Neural progenitor cell (in vitro differentiated cells): ENCODE measurements at regions not wholly inside any gene's neighbourhood (a gene's known extent, or its start where the extent isn't known, plus 50 kb on each side); places are given as distances from the start of the nearest gene placed in this dataset.

Experiments
- DNase-seq: peaks from one replicate; pipeline ENCODE4 v3.0.0-alpha.2; 2016; ENCODE audit warnings: low spot score
- H2AFZ ChIP-seq: fragments of 200-600 bp; sonication (generic); replicated peaks from 2 replicates; pipeline ENCODE4 v1.6.1; 2016; ENCODE audit warnings: antibody characterized with exemption
- H3F3A ChIP-seq: fragments of 200-600 bp; sonication (generic); 2 replicates; pipeline ENCODE4 v1.6.1; 2016; ENCODE audit warnings: antibody characterized with exemption, low read depth
- H3K27ac ChIP-seq: fragments of 200-600 bp; sonication (generic); 2 replicates; pipeline ENCODE4 v1.5.1; 2016; ENCODE audit warnings: mild to moderate bottlenecking
- H3K27me3 ChIP-seq: fragments of 200-600 bp; sonication (generic); 2 replicates; pipeline ENCODE4 v1.6.1; 2016; ENCODE audit warnings: mild to moderate bottlenecking, moderate library complexity
- H3K36me3 ChIP-seq: fragments of 200-600 bp; sonication (generic); 2 replicates; pipeline ENCODE4 v1.5.1; 2016
- H3K4me1 ChIP-seq: fragments of 200-600 bp; sonication (generic); 2 replicates; pipeline ENCODE4 v1.6.1; 2016; ENCODE audit warnings: mixed run types
- H3K4me2 ChIP-seq: fragments of 200-600 bp; sonication (generic); 2 replicates; pipeline ENCODE4 v1.6.1; 2016
- H3K4me3 ChIP-seq: fragments of 200-600 bp; sonication (generic); 2 replicates; pipeline ENCODE4 v1.5.1; 2016
- H3K79me2 ChIP-seq: fragments of 200-600 bp; sonication (generic); 2 replicates; pipeline ENCODE4 v1.6.1; 2016; ENCODE audit warnings: low read depth
- H3K9ac ChIP-seq: fragments of 200-600 bp; sonication (generic); 2 replicates; pipeline ENCODE4 v1.6.1; 2016
- H3K9me3 ChIP-seq: fragments of 200-600 bp; sonication (generic); 2 replicates; pipeline ENCODE4 v1.5.1; 2016; ENCODE audit warnings: low read depth
- H4K20me1 ChIP-seq: fragments of 200-600 bp; sonication (generic); 2 replicates; pipeline ENCODE4 v1.6.1; 2016; ENCODE audit warnings: low read depth
- H3K27ac Mint-ChIP-seq: 3 replicates; pipeline ENCODE4 v1.8.0; 2021; ENCODE audit warnings: mixed read lengths
- H3K27me3 Mint-ChIP-seq: 2 replicates; pipeline ENCODE4 v1.8.0; 2022; ENCODE audit warnings: low read depth, mild to moderate bottlenecking, inconsistent platforms, moderate library complexity, mixed read lengths; ENCODE audit not compliant: insufficient read depth
- H3K36me3 Mint-ChIP-seq: 3 replicates; pipeline ENCODE4 v1.8.0; 2021; ENCODE audit warnings: mixed read lengths
- H3K4me1 Mint-ChIP-seq: 3 replicates; pipeline ENCODE4 v1.8.0; 2021; ENCODE audit warnings: mixed read lengths
- H3K4me3 Mint-ChIP-seq: 3 replicates; pipeline ENCODE4 v1.8.0; 2021; ENCODE audit warnings: mild to moderate bottlenecking, moderate library complexity, mixed read lengths
- H3K9me3 Mint-ChIP-seq: 3 replicates; pipeline ENCODE4 v1.8.0; 2020; ENCODE audit warnings: mixed read lengths
- CTCF ChIP-seq: fragments of 200-600 bp; sonication (generic); IDR thresholded peaks from 2 replicates; pipeline ENCODE4 v1.5.1; 2017; ENCODE audit warnings: antibody characterized with exemption, mild to moderate bottlenecking
- EZH2 ChIP-seq: fragments of 200-600 bp; sonication (generic); IDR thresholded peaks from 2 replicates; pipeline ENCODE4 v1.6.1; 2017; ENCODE audit warnings: antibody characterized with exemption, mild to moderate bottlenecking, moderate library complexity
- EZH2phosphoT487 ChIP-seq: fragments of 200-600 bp; sonication (generic); IDR thresholded peaks from 2 replicates; pipeline ENCODE4 v1.6.1; 2017; ENCODE audit warnings: antibody characterized with exemption

GRCh38 chr2:186399082-186399644 is 86.9 kb upstream of the ZC3H15 start:
- no peak overlapping the region for H3K4me3 Mint-ChIP-seq
- no peaks in the 10 kb centered on the region for H3K79me2 ChIP-seq
- no peaks in the 10 kb centered on the region for H3K4me1 ChIP-seq
- no peak overlapping the region for H3K9ac ChIP-seq
- H3K36me3 Mint-ChIP-seq: no peaks in the 10 kb centered on the region
- no peak overlapping the region for H2AFZ ChIP-seq
- no peaks in the 10 kb centered on the region for H3K36me3 ChIP-seq
- H3K27ac ChIP-seq: no peak overlapping the region
- H3K27me3 ChIP-seq: no peaks in the 10 kb centered on the region
- H4K20me1 ChIP-seq: no peaks in the 10 kb centered on the region
- H3K9me3 Mint-ChIP-seq: no peaks in the 10 kb centered on the region
- TF ChIP-seq EZH2: no peak
- no peak for TF ChIP-seq CTCF
- TF ChIP-seq EZH2phosphoT487: no peak
- H3K9me3 ChIP-seq: no peaks in the 10 kb centered on the region
- H3K27me3 Mint-ChIP-seq: no peaks in the 10 kb centered on the region
- no peak overlapping the region for H3K27ac Mint-ChIP-seq
- H3K4me1 Mint-ChIP-seq: no peaks in the 10 kb centered on the region
- H3K4me2 ChIP-seq: no peak overlapping the region
- H3K4me3 ChIP-seq: no peak overlapping the region
- DNase-seq: no peak
- no peaks in the 10 kb centered on the region for H3F3A ChIP-seq

GRCh38 chr2:186405842-186406241 is 80.2 kb upstream of the ZC3H15 start:
- Mint-ChIP-seq H3K36me3 (no peaks in the 10 kb centered on the region), H3K27ac (no peak overlapping the region), H3K27me3 (no peaks in the 10 kb centered on the region), H3K4me1 (no peaks in the 10 kb centered on the region), H3K9me3 (no peaks in the 10 kb centered on the region), H3K4me3 (no peak overlapping the region)
- H3K9me3 ChIP-seq: no peaks in the 10 kb centered on the region
- H3K4me1 ChIP-seq: peaks cover 7% of the 10 kb centered on the region
- no peak for TF ChIP-seq EZH2
- TF ChIP-seq CTCF: no peak
- TF ChIP-seq EZH2phosphoT487: no peak
- no peak overlapping the region for H3K4me2 ChIP-seq
- H4K20me1 ChIP-seq: no peaks in the 10 kb centered on the region
- no peaks in the 10 kb centered on the region for H3K27me3 ChIP-seq
- no peaks in the 10 kb centered on the region for H3F3A ChIP-seq
- DNase-seq: no peak
- no peaks in the 10 kb centered on the region for H3K36me3 ChIP-seq
- no peak overlapping the region for H3K4me3 ChIP-seq
- no peak overlapping the region for H2AFZ ChIP-seq
- no peaks in the 10 kb centered on the region for H3K79me2 ChIP-seq
- no peak overlapping the region for H3K27ac ChIP-seq
- H3K9ac ChIP-seq: no peak overlapping the region

- no peak for DNase-seq
- Histone ChIP-seq H4K20me1 (no peaks in the 10 kb centered on the region), H3K4me1 (peaks cover 7% of the 10 kb centered on the region), H3K27ac (no peak overlapping the region), H3K79me2 (no peaks in the 10 kb centered on the region), H2AFZ (no peak overlapping the region), H3K9ac (no peak overlapping the region), H3F3A (no peaks in the 10 kb centered on the region), H3K4me2 (no peak overlapping the region), H3K36me3 (no peaks in the 10 kb centered on the region), H3K9me3 (no peaks in the 10 kb centered on the region), H3K4me3 (no peak overlapping the region), H3K27me3 (no peaks in the 10 kb centered on the region)
- H3K27ac Mint-ChIP-seq: no peak overlapping the region
- no peak overlapping the region for H3K4me3 Mint-ChIP-seq
- H3K4me1 Mint-ChIP-seq: no peaks in the 10 kb centered on the region
- H3K36me3 Mint-ChIP-seq: no peaks in the 10 kb centered on the region
- no peaks in the 10 kb centered on the region for H3K27me3 Mint-ChIP-seq
- TF ChIP-seq CTCF (no peak), EZH2 (no peak), EZH2phosphoT487 (no peak)
- no peaks in the 10 kb centered on the region for H3K9me3 Mint-ChIP-seq
Measured at GRCh38 chr2:186407611-186408010, 78.4 kb upstream of the ZC3H15 start.
